Psoas muscle (tissue), 7 donors: ENCODE measurements at regions not wholly inside any gene's neighbourhood (a gene's known extent, or its start where the extent isn't known, plus 50 kb on each side); places are given as distances from the start of the nearest gene placed in this dataset.

ENCODE experiments used
- ATAC-seq, 4 donors: fragments of 200-7000 bp; cut with Tn5 transposase; one replicate each; pipeline ENCODE4 v1.9.1; 2020; ENCODE audit warnings: moderate library complexity in 3 of 4, mild to moderate bottlenecking in 2 of 4
- DNase-seq, 2 donors: peaks; one replicate each; pipeline ENCODE4 v3.0.0-alpha.2; 2020
- H3K27ac ChIP-seq: fragments of 200-600 bp; one replicate; pipeline ENCODE4 v1.8.0; 2022
- H3K27me3 ChIP-seq, 3 donors: fragments of 200-600 bp in 1 of 3; one replicate each; pipeline versions ENCODE4 v1.6.1 to v1.8.0; 2013 to 2022; ENCODE audit warnings: low read length in 2 of 3, mild to moderate bottlenecking in 2 of 3, moderate library complexity in 1 of 3; ENCODE audit not compliant: insufficient read depth in 3 of 3
- H3K36me3 ChIP-seq, 2 donors: fragments of 200-600 bp in 1 of 2; one replicate each; pipeline versions ENCODE4 v1.6.1 to v1.8.0; 2013 to 2022; ENCODE audit warnings: low read depth in 1 of 2, mild to moderate bottlenecking in 1 of 2, moderate library complexity in 1 of 2; ENCODE audit not compliant: insufficient read depth in 1 of 2
- H3K4me1 ChIP-seq: fragments of 200-600 bp; one replicate; pipeline ENCODE4 v1.8.0; 2022
- H3K4me3 ChIP-seq: fragments of 200-600 bp; one replicate; pipeline ENCODE4 v1.8.0; 2022; ENCODE audit warnings: mild to moderate bottlenecking
- H3K9me3 ChIP-seq: fragments of 200-600 bp; one replicate; pipeline ENCODE4 v1.8.0; 2022
- CTCF ChIP-seq: fragments of 200-600 bp; IDR thresholded peaks from one replicate; pipeline ENCODE4 v1.8.0; 2022; ENCODE audit warnings: antibody characterized with exemption
- WGBS, 3 donors: extraction: QIAGEN DNeasy Blood & Tissue Kit; methylation state at CpG; one replicate each; pipeline versions ENCODE4 v1.1.6 to v1.1.7; 2013; 5-methylcytosine and 5-hydroxymethylcytosine counted together
- intact Hi-C, 2 donors: fragments of 100-400 bp; cut with DNase I; formaldehyde crosslinking; loops; one replicate each; pipeline versions ENCODE4 v1.11.0 to v1.14.2; 2022
- donor health status: healthy with polysubstance abuse.
- donor health status: DM: no; HTN: no; CAD: no; lungs with moderate emphysema.
- donor health status: Bipolar disorder and iron deficiency.
- donor health status: healthy.
- donor health status: DM: yes; HTN: yes; CAD: no.
- donor health status: DM: no; HTN: no; CAD: no.
- donor health status: DM: yes; HTN: yes; CAD: no.

- Histone ChIP-seq H3K27me3 (no peaks in the 10 kb centered on the region), H3K9me3 (no peaks in the 10 kb centered on the region), H3K27ac (no peak overlapping the region), H3K36me3 (no peaks in the 10 kb centered on the region), H3K4me3 (no peak overlapping the region), H3K4me1 (no peaks in the 10 kb centered on the region)
- no peak for TF ChIP-seq CTCF
- ATAC-seq (no peak), DNase-seq (no peak)
- 90 to 92% (median 90%) methylated on average over 1 of the region's 1 CpG for WGBS, 3 donors
- intact Hi-C loops, result no loop called here
These were observed 441.2 kb downstream of the PTPRC start for GRCh38 chr1:199079994-199080393.

- DNase-seq (no peak), ATAC-seq (no peak)
- Histone ChIP-seq H3K36me3 (no peaks in the 10 kb centered on the region), H3K4me3 (no peak overlapping the region), H3K4me1 (no peaks in the 10 kb centered on the region), H3K27ac (no peak overlapping the region), H3K9me3 (no peaks in the 10 kb centered on the region), H3K27me3 (no peaks in the 10 kb centered on the region)
- no peak for TF ChIP-seq CTCF
- intact Hi-C loops, result no loop called here
These were observed 442.9 kb downstream of the PTPRC start for GRCh38 chr1:199081739-199082138.

GRCh38 chr1:199082778-199083389, 444.0 kb downstream of the PTPRC start:
- intact Hi-C loops, result no loop called here
- no peak overlapping the region for H3K4me3 ChIP-seq
- H3K4me1 ChIP-seq, result no peaks in the 10 kb centered on the region
- H3K27ac ChIP-seq, result no peak overlapping the region
- H3K27me3 ChIP-seq, result no peaks in the 10 kb centered on the region
- DNase-seq, result no peak
- H3K36me3 ChIP-seq, result no peaks in the 10 kb centered on the region
- TF ChIP-seq CTCF, result no peak
- WGBS, 3 donors, result 89 to 91% (median 89%) methylated on average over 5 of the region's 5 CpGs
- H3K9me3 ChIP-seq, result no peaks in the 10 kb centered on the region
- ATAC-seq, result no peak

GRCh38 chr1:199083680-199084079, 444.8 kb downstream of the PTPRC start:
- Histone ChIP-seq H3K36me3 (no peaks in the 10 kb centered on the region), H3K4me1 (no peaks in the 10 kb centered on the region), H3K27me3 (no peaks in the 10 kb centered on the region), H3K9me3 (no peaks in the 10 kb centered on the region), H3K4me3 (no peak overlapping the region), H3K27ac (no peak overlapping the region)
- TF ChIP-seq CTCF, result no peak
- no peak for DNase-seq
- intact Hi-C loops, result no loop called here
- no peak for ATAC-seq

GRCh38 chr1:199084293-199084692, 445.5 kb downstream of the PTPRC start:
- Histone ChIP-seq H3K27me3 (no peaks in the 10 kb centered on the region), H3K4me1 (no peaks in the 10 kb centered on the region), H3K27ac (no peak overlapping the region), H3K36me3 (no peaks in the 10 kb centered on the region), H3K4me3 (no peak overlapping the region), H3K9me3 (no peaks in the 10 kb centered on the region)
- ATAC-seq (no peak), DNase-seq (no peak)
- intact Hi-C loops, result no loop called here
- WGBS, 3 donors, result 62 to 78% (median 71%) methylated on average over 1 of the region's 1 CpG
- TF ChIP-seq CTCF, result no peak
